Stimulated activated CD8-positive, alpha-beta memory T cell treated with anti-CD3 and anti-CD28 coated beads, Interleukin-2, amount 100 ng/mL, for 48 hours (primary cell): ENCODE measurements at regions not wholly inside any gene's neighbourhood (a gene's known extent, or its start where the extent isn't known, plus 50 kb on each side); places are given as distances from the start of the nearest gene placed in this dataset.

Experiments
- DNase-seq, 2 donors: peaks; one replicate each; pipeline ENCODE4 v3.0.0-alpha.2; 2020; ENCODE audit warnings: low read depth in 2 of 2

DNA sequence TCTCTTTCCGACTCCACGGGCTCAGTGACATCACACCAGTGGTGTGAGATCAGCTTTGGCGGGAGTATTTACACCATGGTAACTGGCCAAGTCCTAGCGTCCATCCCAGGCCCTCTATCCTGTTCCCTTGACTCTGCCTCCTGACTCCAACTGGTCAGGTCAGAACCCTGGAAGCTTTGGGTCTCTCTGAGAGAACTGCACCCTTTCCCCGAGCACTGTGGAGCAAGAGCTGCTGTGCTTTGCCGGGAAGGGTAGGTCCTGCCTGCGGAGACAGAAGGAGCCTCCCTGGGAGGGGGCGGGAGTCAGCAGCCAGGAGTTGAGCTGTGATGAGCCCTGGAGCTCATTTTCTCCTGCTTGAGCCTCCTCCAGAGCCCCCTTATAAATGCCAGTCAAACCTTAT lies 212.1 kb upstream of the TNRC6C start:
- no peak for DNase-seq

DNA sequence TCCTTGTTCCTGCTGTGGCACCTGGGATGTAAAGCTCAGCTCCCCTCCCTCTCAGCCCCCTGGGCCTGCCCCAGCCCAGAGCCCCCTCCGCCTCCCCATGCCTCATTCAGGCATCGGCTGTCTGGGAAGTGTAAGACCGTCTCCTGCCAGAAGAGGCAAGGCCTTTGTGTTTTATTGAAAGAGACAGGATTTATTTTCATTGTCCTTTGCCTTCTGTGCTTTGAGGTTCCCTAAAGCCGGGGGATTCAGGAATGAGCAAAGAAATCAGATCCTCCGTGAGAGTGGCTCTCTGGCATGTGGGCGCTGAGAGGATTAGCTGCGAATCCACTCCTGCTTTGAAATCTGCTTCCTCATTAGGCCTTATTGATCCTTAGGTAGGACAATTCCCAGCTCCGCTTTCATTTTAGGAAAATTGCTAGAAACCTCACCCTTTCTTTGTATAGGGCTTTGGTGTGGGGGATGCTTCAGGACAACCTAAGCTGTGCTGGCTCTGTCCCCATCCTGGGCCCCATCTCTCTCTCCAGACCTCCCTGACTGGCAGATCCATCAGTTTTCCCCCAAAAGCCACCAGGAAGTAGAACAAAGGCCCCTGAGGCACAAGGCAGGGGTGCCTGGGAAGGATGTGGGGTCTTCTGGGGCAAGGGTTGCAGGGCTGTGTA lies 211.5 kb upstream of the TNRC6C start:
- no peak for DNase-seq

DNA sequence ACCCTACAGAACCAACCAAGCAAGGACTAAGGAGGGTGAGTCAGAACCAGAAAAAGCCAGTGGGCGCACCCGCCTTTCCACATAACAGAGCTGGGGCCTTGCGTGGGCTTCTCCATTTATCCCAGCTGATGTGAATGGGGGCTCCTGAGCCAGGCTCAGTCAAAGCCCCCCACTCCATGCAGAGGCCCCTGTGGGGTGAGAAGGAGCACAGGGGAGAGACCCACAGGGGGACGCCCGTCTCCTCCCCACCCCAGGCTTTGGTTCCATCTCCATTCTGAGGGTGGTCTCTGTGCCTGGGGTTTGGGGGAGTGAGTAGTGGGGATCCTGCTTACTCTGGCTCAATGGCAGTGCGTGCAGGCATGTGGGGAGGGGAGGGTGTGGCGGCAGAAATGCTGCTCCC lies 210.1 kb upstream of the TNRC6C start:
- no peak for DNase-seq

DNA sequence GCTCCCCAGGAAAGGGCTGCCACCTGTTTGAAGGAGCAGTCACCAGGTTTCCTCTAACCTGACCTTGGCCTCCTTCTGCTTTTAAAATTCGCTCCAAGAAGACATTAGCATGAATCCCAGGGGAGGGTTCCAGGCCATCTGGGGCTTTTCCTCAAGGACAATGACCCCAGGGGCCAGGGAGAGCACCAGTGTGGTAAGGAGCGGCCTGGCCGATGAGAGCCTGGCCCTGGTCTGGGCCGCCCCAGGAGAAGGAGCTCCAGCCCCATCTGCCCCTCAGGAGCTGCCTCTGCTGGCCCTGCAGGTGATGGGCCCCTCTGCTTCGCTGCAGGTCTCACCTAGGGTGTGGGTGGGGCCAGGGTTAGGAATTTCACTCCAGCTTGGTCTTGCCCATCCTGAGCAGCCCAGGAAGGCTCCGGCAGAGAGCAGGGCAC lies 209.2 kb upstream of the TNRC6C start:
- DNase-seq: no peak

DNA sequence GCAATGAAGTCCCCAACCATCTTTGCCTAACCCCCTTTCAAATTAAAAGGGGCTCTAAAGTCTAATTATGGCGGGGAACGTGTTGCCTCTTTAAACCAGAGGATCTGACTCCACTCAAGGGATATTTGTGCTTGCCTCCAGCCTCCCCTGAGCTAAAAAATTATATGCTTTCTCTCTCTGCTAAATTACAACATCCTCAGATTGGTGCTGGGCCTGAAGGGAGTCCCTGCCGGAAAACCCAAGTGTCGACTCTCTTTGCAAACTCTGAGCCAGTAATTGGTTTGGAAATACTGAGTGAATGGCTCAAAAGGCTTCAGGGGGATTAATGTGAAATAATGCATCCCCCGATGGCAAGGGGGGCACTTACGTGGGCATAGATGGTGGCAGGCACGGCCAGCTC lies 208.5 kb upstream of the TNRC6C start:
- no peak for DNase-seq

DNA sequence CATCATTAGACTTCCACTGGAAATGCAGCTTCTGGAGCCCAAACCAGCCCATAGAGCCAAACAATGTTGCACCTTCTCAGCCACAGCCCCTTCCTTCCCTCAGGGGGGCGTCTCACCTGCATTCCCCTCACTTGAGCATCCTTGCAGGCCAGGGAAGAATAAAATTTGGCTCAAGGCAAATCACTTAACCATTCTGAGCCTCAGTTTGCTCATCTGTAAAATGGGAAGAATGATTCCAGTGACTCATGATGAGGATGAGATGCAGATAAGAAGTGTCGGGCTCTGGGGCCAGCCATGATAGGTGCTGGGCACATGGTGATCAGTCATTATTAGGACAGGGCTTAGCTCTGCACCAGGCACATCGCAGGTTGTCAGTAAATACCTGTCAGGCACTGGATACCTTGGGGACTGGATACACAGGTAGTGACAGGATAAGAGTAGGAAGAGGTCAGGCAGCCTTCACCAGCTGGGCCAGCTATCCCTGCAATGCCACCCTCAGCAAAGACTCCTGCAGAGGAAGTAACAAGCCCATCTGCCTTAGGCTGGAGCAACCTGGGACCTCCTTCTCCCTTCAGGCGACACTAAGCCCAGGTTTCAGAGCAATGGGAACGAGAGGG lies 208.0 kb upstream of the TNRC6C start:
- no peak for DNase-seq

DNA sequence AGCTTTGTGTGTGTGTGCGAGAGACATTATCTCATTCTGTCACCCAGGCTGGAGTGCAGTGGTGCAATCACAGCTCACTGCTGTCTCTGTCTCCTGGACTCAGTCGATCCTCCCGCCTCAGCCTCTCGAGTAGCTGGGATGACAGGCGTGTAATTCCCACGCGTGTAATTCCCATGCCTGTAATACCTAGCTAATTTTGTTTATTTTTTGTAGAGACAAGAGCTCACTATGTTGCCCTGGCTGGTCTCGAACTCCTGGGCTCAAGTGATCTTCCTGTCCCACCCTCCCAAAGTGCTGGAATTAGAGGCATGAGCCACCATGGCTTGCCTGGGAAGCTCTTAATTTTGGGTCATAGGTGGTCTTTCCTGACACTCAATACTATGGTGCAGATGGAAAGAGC lies 205.3 kb upstream of the TNRC6C start:
- no peak for DNase-seq

DNA sequence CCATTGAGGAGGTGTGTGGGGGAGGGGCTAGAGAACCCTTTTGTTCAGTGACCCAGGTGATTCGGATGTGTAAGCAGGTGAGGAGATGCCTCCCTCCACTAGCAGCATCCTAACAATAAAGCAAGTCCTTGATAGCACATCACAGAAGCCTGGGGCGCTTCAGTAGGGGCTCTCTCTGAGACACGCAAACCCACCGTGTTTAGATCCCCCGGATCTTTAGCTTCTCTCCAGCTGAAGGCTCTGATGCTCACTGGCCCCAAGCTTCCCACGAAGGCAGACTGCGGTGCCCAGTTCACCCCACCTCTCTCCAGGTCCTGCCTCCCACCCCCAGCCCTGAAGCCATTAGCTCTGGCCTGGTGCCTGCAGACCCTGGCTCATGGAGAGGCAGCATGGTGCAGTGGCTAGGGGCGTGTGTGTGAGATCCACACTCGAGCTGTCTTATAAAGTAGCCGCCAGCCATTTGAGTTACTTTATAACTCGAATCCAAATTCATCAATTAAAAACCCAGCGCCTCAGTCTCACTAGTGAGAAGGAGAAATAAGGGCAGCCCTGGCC lies 204.7 kb upstream of the TNRC6C start:
- no peak for DNase-seq

DNA sequence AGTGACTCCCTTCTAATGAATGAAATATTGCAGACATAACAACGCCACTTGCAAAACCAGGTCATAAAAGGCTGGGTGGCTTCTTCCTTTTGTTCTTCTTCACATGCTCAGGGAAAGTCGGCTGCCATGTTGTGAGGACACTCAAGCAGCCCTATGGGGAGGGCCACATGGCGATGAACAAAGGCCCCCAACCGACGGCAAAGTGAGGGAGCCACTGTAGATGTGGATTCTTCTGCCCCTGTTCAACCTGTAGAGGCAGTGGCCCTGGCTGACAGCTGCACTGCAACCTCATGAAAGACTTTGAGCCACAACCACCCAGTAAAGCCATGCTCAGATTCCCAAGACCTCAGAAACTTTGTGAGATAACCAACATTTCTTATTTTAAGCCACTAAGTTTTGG lies 203.5 kb upstream of the TNRC6C start:
- DNase-seq: no peak

DNA sequence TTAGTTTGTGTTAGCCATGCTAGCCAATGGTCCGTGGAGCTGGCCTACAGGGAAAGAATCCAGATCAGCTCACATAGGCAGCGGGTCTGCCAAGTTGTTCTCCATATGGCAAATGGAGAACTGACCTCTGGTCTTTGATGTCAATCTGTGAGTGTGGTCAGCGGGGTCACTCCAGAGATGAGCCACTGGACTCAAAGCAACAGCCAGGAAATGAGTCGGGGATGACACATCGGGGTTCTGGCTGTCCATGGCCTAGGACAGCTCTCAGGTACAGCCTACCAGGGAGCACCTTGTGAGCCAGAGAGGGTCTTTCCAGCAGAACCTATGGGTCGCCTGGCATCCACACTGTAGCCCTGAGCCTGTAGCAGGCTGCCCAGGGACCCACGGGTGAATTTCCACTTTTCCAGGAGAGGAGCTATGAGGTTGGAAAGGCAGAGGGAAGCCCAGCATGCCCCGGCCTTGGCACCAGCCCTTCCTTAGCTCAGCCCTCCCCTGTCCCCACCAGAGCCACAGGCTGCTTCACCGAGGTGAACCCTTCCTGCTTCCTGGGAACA lies 203.0 kb upstream of the TNRC6C start:
- no peak for DNase-seq

DNA sequence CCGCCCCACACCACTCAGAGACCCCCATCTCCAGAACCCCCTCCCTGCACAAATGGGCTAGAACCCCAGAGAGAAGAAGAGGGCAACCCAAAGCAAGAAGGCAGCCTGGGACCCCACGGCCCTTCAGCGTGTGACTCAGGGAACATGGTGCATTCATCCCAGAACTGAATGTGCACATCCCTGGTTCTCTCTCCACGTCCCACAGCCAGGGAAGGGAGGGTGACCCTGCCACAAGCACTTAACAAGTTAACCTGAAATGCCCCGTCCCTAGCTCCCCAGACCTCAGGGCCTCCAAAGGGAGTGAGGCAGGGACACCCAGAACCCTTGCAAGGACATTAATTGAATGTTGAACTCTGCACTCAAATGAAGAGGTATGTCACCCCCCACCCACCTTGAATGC lies 202.5 kb upstream of the TNRC6C start:
- DNase-seq: no peak

DNA sequence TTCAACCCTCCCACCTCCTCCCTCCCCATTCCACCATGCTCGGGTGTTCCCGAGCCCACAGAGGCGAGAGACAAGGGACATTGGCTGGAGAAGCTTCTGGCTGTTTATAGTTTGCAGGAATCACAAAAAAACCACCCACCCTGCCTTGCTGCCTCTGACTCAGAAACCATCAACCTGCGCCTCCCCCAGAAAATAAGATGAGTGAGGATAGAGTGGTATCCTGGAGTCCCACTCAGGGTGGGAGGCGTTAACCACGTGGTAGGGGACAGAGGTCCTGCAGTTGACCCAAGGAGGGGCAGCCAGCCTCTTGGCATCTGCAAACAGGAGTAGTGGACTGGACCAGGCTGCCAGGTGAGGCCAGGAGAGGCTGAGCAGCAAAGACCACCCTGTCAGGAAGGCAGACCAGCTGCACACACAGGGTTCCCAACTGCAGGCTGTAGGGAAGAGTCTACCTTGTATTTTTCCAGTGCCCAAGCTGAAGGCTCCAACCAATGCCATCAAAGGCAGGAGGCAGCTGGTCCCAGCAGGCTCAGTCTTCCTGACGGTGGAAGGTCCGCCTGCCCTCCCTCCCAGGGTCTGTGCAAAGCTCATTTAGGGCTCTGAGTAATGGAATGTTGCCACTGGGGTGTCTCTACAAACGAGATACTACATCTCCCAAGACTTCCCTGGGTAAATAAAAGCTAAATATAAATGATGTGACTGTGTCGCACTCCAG lies 201.5 kb upstream of the TNRC6C start:
- DNase-seq: no peak

DNA sequence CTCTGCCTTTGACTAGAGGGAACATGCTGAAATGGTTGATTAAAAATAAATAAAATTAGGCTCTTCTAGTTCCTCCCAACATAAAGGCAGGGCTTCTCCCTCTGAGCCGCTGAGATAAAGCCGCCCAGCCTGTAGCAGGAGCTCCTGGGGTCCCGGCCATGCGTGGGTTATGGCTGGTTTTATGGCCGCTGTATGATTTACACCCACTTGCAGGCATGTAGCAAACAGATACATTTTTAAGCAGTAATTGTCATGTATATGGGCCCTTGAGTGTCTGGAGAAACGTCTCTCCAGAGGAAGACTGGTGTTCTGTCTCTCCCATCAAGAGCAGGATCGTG lies 201.0 kb upstream of the TNRC6C start:
- DNase-seq: no peak

DNA sequence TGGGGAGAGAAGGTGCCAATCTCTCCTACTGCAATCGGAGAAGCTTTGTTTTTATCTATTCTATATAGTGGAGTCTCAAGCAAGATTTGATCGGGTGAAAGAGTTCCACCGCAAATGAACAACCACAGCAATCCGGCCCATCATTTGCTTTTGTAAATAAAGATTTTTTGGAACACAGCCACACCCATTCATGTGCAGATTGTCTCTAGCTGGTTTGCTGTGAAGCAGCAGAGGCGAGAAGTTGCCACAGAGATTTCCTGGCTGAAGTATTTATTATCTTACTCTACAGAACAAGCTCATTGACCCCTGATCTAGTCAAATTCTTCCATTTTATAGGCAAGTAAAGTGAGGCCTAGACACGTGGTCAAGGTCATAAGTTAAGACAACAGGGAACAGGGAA lies 195.5 kb upstream of the TNRC6C start:
- no peak for DNase-seq

DNA sequence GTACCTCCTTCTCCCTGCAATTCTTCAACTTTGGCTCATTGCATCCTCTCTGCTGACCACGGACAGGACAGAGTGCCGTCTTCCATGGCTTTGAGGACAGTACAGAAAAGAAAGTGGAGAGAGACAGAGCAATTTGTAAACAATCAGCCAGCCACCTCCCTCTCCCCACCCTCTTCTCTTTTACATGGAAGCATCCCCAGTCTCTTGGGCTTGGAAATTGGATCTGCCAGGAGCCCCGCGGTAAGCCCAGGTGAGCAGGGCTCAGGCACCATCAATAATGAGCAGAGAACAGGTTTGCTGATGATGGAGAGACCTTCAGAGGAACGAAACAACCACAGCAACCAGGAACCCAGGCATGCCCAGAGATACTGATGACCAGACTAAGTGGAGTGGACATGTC lies 194.9 kb upstream of the TNRC6C start:
- no peak for DNase-seq

DNA sequence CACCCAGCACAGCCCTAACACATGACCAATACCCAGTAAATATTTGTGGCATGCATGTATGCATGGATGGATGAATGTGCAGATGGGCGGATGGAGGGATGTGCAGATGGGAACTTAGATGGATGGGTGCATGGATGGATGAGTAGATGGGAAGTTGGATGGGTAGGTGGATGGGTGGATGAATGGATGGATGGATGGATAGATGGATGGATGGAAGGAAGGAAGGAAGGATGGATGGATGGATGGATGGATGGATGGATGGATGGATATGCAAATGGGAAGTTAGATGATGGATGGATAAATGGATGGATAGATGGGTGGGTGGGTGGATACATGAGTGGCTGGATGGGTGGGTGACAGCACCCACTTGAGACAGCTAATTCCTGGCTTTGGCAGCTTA lies 193.2 kb upstream of the TNRC6C start:
- DNase-seq: no peak

DNA sequence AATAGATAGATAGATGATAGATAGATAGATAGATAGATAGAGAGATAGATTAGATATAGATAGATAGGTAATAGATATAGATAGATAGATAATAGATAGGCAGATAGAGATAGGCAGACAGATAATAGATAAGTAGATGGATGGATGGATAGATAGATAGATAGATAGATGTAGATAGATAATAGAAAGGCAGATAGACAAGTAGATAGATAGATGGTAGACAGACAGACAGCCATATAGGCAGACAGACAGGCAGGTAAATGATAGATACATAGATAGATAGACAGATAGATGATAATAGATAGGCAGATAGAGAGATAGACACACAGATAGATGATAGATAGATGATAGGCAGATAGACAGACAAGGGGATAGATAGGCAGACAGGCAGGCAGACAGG lies 191.4 kb upstream of the TNRC6C start:
- DNase-seq: no peak

DNA sequence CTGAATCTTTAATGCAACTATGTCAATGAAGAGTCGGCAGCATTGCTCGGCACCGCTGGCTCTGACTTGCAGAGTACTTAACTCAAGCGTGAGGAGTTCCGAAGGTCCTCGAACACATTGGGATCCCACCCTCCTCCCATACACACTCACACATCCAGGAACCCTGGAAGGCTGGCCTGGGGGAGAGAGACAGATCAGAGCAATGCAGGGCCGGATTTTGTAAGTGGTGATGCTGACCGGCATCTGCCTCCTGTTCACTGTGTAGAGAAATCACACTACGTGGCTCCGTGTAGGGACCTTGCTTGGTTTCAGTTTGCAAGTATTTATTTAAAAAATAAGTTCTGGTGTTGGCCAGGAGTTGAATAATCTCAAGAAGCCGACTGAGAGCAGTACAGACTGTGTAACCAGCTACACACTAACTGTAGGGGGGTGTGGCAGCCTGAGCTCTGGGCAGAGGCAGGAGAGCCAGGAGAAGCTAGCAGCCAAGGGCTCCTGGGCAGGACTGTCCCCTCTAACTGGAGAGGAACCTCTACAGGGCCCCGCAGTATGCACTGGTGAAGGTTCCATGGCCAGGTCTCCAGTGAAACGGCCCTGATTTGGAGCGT lies 190.2 kb upstream of the TNRC6C start:
- no peak for DNase-seq

DNA sequence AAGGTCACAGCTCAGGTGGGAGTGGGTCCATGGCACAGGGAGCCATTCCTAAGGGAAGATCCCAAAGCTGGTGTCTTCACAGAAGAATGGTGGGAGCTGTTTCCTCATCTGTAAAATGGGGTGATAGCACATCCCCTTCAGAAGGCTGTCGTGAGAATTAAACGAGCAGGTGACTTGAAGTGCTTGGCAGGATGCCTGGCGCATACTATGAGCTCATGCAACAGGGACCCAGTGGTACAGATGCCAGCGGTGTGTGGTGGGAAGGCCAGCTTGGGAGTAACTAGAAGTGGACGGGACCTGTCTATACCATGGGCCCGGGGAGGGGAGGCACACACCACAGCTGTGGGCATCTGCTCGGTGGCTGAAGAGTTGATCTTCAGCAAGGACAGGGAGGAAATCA lies 189.3 kb upstream of the TNRC6C start:
- DNase-seq: no peak

DNA sequence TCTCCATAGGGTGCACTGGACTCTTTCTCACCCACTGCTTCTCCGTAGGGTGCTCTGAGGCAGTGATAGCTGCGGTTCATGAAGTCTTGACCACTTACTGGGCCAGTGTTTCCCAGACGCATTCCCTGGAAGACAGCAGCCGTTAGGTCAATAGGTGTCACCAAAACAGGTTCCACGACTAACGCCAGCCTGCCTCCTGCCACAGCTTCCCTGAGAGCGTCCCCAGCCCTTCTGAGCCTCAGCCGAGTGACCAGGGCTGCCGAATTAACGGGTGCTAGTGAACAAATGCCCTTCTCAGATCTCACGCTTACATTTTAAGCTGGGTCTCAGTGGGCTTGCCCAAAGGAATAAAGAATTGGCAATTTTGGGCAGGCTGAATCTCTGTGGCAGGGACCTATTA lies 188.7 kb upstream of the TNRC6C start:
- no peak for DNase-seq

DNA sequence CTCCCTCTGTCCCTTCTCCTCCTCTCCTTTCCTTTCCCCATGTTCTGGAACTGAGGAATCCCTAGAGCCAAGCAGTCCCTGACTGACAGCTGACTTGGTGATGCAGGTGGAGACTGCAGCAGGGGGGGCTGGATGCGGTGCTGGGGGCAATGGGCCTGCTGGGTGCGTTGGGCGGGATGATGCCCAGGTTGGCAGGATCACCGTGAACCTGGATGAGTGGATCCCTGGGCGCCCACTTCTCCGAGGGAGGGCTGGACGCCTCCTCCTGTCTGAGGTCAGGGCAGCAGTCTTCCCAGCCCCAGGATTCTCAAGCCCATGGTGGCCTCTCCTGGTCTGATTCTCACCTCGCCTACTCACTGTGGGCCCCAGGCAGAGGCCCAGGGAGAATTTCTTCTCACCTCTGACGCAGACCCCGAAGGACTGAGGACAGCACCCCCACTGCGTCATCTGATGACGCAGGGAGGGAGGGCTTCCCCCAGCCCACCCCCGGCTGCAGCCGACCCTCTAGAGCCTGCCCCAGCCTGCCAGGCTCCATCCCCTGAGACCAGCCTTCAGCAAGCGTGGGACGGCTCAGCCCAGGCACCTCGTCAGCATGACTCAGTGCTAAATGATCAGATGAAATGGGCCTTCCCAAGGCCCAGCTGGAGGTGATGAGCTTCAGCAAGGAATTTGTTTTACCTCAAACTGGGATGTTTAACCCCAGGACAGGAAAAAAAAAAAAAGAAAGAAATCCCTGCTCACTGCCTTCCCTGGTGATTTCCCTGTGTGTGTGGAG lies 188.0 kb upstream of the TNRC6C start:
- no peak for DNase-seq

DNA sequence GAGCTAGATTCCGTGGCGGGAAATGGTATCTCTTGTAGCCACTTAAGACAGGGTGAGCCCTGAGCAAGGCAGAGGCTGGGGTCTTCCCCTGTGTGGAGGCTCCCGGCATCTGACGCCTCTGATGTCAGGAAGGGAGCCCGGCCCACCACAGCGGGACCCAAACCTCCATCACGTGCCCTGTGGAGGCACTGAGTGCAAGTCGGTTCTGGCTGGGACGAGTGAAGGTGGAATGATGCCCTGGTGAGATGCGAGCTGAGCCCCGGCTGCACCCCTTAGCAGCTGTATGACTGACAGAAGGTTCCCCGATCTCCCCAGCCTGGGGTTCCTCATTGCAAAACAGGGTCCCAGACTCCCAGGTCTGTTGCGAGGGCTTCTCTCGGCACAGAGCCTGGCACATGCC lies 187.4 kb upstream of the TNRC6C start:
- no peak for DNase-seq
